SH-SY5Y (cell line): ENCODE measurements at regions not wholly inside any gene's neighbourhood (a gene's known extent, or its start where the extent isn't known, plus 50 kb on each side); places are given as distances from the start of the nearest gene placed in this dataset.

Source experiments
- GATA2 ChIP-seq: IDR thresholded peaks from 2 replicates; pipeline ENCODE4 v1.6.1; 2011; ENCODE audit warnings: mild to moderate bottlenecking, low read depth, low read length
- GATA3 ChIP-seq: IDR thresholded peaks from 2 replicates; pipeline ENCODE4 v1.6.1; 2011; ENCODE audit warnings: low read depth, mild to moderate bottlenecking, low read length, moderate library complexity

GRCh38 chr6:66986940-66987339, 1279.9 kb upstream of the EYS start:
- no peak for TF ChIP-seq GATA2
- no peak for TF ChIP-seq GATA3
